RWPE2 (cell line): ENCODE measurements at regions not wholly inside any gene's neighbourhood (a gene's known extent, or its start where the extent isn't known, plus 50 kb on each side); places are given as distances from the start of the nearest gene placed in this dataset.
"Not testable (repeated sequence)": the region's sequence is repeated elsewhere in the genome, so short reads cannot be mapped to it uniquely, and the experiment has no call there.

Source experiments
- ATAC-seq: fragments of 200-7000 bp; cut with Tn5 transposase; 3 replicates; pipeline ENCODE4 v1.9.1; 2021; ENCODE audit warnings: low read depth
- DNase-seq: peaks from one replicate; pipeline ENCODE4 v3.0.0-alpha.2; 2020; ENCODE audit warnings: low spot score
- H3K27ac ChIP-seq: fragments of 450-650 bp; 2 replicates; pipeline ENCODE4 v1.5.1; 2017; ENCODE audit warnings: mild to moderate bottlenecking; ENCODE audit not compliant: poor library complexity, severe bottlenecking
- H3K27me3 ChIP-seq: fragments of 250-450 bp; sonication (Bioruptor Pico); 2 replicates; pipeline ENCODE4 v1.5.1; 2021; ENCODE audit warnings: mild to moderate bottlenecking, moderate library complexity; ENCODE audit not compliant: insufficient read depth, poor library complexity, severe bottlenecking
- H3K36me3 ChIP-seq: fragments of 250-450 bp; sonication (Bioruptor Pico); 2 replicates; pipeline ENCODE4 v1.5.1; 2020; ENCODE audit warnings: low read depth, mild to moderate bottlenecking, moderate library complexity
- H3K4me1 ChIP-seq: fragments of 250-450 bp; sonication (Bioruptor Pico); 2 replicates; pipeline ENCODE4 v1.5.1; 2021; ENCODE audit warnings: mild to moderate bottlenecking, moderate library complexity; ENCODE audit not compliant: insufficient read depth, poor library complexity, severe bottlenecking
- H3K4me3 ChIP-seq: fragments of 250-450 bp; sonication (Bioruptor Pico); 2 replicates; pipeline ENCODE4 v1.5.1; 2021; ENCODE audit warnings: mild to moderate bottlenecking, moderate library complexity; ENCODE audit not compliant: severe bottlenecking
- H3K9me3 ChIP-seq: fragments of 250-450 bp; sonication (Bioruptor Pico); 2 replicates; pipeline ENCODE4 v1.5.1; 2021; ENCODE audit warnings: mild to moderate bottlenecking, moderate library complexity; ENCODE audit not compliant: severe bottlenecking
- TF ChIP-seq, protein P1 (sequence below): fragments of 450-650 bp; IDR thresholded peaks from one replicate; pipeline ENCODE4 v1.5.1; 2017; ENCODE audit warnings: mild to moderate bottlenecking, moderate library complexity; ENCODE audit not compliant: poor library complexity, severe bottlenecking

DNA sequence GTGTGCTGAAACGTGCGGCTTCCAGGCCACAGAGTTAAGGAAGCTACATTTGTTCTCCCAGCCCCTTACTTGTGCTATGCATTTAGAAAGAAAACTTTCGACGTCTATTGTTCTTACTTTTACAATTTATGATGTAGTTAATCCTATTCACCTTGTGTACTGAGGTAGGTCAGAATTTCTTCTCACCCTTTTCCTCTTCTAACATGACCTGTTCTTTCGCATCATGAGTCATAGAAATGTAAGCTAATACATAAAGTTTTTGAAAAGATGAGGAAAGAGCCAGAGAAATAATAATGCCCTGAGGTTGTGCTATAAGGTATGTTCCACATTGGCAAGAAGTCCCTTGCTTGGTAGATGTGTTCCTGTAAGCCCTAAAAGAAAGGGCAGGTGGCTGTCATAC is 298.3 kb downstream of the TRIML1 start:
- Histone ChIP-seq H3K27ac (peak overlapping the region; percentile 23), H3K4me3 (no peak overlapping the region), H3K27me3 (no peaks in the 10 kb centered on the region), H3K36me3 (no peaks in the 10 kb centered on the region), H3K9me3 (no peaks in the 10 kb centered on the region), H3K4me1 (peaks cover 15% of the 10 kb centered on the region)
- TF ChIP-seq, protein P1, sequence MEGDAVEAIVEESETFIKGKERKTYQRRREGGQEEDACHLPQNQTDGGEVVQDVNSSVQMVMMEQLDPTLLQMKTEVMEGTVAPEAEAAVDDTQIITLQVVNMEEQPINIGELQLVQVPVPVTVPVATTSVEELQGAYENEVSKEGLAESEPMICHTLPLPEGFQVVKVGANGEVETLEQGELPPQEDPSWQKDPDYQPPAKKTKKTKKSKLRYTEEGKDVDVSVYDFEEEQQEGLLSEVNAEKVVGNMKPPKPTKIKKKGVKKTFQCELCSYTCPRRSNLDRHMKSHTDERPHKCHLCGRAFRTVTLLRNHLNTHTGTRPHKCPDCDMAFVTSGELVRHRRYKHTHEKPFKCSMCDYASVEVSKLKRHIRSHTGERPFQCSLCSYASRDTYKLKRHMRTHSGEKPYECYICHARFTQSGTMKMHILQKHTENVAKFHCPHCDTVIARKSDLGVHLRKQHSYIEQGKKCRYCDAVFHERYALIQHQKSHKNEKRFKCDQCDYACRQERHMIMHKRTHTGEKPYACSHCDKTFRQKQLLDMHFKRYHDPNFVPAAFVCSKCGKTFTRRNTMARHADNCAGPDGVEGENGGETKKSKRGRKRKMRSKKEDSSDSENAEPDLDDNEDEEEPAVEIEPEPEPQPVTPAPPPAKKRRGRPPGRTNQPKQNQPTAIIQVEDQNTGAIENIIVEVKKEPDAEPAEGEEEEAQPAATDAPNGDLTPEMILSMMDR, result no peak
- no peak for DNase-seq
- peak; percentile 77 for ATAC-seq

DNA sequence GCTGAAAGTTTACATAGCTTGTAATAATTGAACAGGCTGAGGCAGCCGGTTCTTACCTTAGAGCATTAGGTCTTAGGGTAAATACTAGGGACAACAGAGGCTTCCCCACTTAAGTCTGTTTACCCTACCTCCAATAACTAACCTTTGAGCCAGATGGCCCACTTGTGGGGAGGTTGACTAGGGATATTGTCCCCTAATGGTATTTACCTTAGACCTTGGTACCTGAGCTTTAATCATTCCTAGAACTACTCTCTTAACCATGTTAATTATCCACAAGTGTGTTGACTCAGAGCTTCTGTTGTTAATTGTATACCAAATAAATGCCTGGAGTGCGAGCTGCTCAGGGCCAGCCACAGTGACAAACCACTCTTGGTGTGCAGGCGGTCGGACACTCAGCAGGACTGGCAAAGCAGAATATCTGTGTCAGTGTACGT is 299.2 kb downstream of the TRIML1 start:
- H3K27me3 ChIP-seq, H3K9me3 ChIP-seq, ATAC-seq, H3K36me3 ChIP-seq, H3K27ac ChIP-seq, H3K4me3 ChIP-seq, DNase-seq: not testable (repeated sequence)
- peaks cover 15% of the 10 kb centered on the region for H3K4me1 ChIP-seq

- Histone ChIP-seq H3K27me3 (no peaks in the 10 kb centered on the region), H3K27ac (no peak overlapping the region), H3K4me3 (no peak overlapping the region), H3K9me3 (no peaks in the 10 kb centered on the region), H3K4me1 (peaks cover 18% of the 10 kb centered on the region), H3K36me3 (no peaks in the 10 kb centered on the region)
- peak; percentile 75 for ATAC-seq
- TF ChIP-seq, protein P1, result no peak
- peak; percentile 76 for DNase-seq
Measured at GRCh38 chr4:188439641-188440311, 300.5 kb downstream of the TRIML1 start.

DNA sequence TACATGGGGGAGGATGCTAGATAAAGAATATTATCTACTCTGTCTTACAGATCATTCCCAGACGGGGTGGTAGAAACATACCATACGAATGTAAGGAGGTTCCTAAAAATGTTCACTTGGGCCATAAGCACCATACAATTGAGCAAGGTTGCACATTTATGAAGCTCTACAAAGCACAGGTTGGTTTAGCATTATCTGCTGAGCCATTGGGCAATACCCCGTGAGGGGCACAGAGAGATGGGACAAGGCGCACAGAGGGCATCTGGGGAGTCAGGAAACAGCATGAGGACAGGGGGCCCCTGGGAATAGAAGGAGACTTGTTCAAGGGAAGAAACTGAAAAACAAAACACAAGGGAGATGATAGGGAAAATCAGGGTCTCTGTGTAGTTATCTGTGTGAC is 305.3 kb downstream of the TRIML1 start:
- Histone ChIP-seq H3K27me3 (no peaks in the 10 kb centered on the region), H3K36me3 (no peaks in the 10 kb centered on the region), H3K4me3 (no peak overlapping the region), H3K4me1 (peaks cover 9% of the 10 kb centered on the region), H3K9me3 (no peaks in the 10 kb centered on the region), H3K27ac (peak overlapping the region; percentile 23)
- ATAC-seq (no peak), DNase-seq (no peak)
- TF ChIP-seq, protein P1, result no peak

- not testable (repeated sequence) for H3K27me3 ChIP-seq, DNase-seq, H3K9me3 ChIP-seq, H3K36me3 ChIP-seq, H3K27ac ChIP-seq, H3K4me1 ChIP-seq, ATAC-seq, H3K4me3 ChIP-seq
Measured at GRCh38 chr4:188448996-188449395, 309.8 kb downstream of the TRIML1 start.

GRCh38 chr4:188450571-188450970 is 311.3 kb downstream of the TRIML1 start:
- Histone ChIP-seq H3K27ac (no peak overlapping the region), H3K36me3 (no peaks in the 10 kb centered on the region), H3K27me3 (no peaks in the 10 kb centered on the region), H3K9me3 (no peaks in the 10 kb centered on the region), H3K4me3 (no peak overlapping the region), H3K4me1 (no peaks in the 10 kb centered on the region)
- DNase-seq (no peak), ATAC-seq (no peak)
- TF ChIP-seq, protein P1, result no peak
